ENCODE measurements at regions not wholly inside any gene's neighbourhood (a gene's known extent, or its start where the extent isn't known, plus 50 kb on each side); places are given as distances from the start of the nearest gene placed in this dataset.

- Mint-ChIP-seq H3K4me3 (ENCODE audit: unreplicated experiment) (no peak overlapping the region), H3K4me1 (ENCODE audit: low read depth) (no peaks in the 10 kb centered on the region), H3K9me3 (ENCODE audit: low read depth) (peaks cover 16% of the 10 kb centered on the region), H3K27ac (ENCODE audit: unreplicated experiment) (no peak overlapping the region), H3K36me3 (ENCODE audit: low read depth) (peaks cover 3% of the 10 kb centered on the region), H3K27me3 (ENCODE audit: low read depth) (no peaks in the 10 kb centered on the region)
- no peak for DNase-seq (ENCODE audit: low spot score)
- no peak for TF ChIP-seq CTCF (IDR thresholded peaks at IDR 0.05)
Observed at GRCh38 chr13:57946361-57946760, 314.8 kb downstream of the PCDH17 start.

- peaks cover 16% of the 10 kb centered on the region for H3K9me3 Mint-ChIP-seq (ENCODE audit: low read depth)
- TF ChIP-seq CTCF (IDR thresholded peaks at IDR 0.05) = no peak
- no peaks in the 10 kb centered on the region for H3K4me1 Mint-ChIP-seq (ENCODE audit: low read depth)
- H3K36me3 Mint-ChIP-seq (ENCODE audit: low read depth) = peaks cover 3% of the 10 kb centered on the region
- DNase-seq (ENCODE audit: low spot score) = no peak
- H3K4me3 Mint-ChIP-seq (ENCODE audit: unreplicated experiment) = no peak overlapping the region
- no peak overlapping the region for H3K27ac Mint-ChIP-seq (ENCODE audit: unreplicated experiment)
- no peaks in the 10 kb centered on the region for H3K27me3 Mint-ChIP-seq (ENCODE audit: low read depth)
Observed at GRCh38 chr13:57948884-57949283, 317.3 kb downstream of the PCDH17 start.

GRCh38 chr13:57969951-57970350, 338.4 kb downstream of the PCDH17 start:
- Mint-ChIP-seq H3K36me3 (ENCODE audit: low read depth) (peaks cover 1% of the 10 kb centered on the region), H3K4me3 (ENCODE audit: unreplicated experiment) (no peak overlapping the region), H3K4me1 (ENCODE audit: low read depth) (peaks cover 13% of the 10 kb centered on the region), H3K27ac (ENCODE audit: unreplicated experiment) (no peak overlapping the region), H3K27me3 (ENCODE audit: low read depth) (no peaks in the 10 kb centered on the region), H3K9me3 (ENCODE audit: low read depth) (peaks cover 10% of the 10 kb centered on the region)
- DNase-seq (ENCODE audit: low spot score) = no peak
- TF ChIP-seq CTCF (IDR thresholded peaks at IDR 0.05) = no peak

GRCh38 chr13:57970404-57970803, 338.9 kb downstream of the PCDH17 start:
- H3K9me3 Mint-ChIP-seq (ENCODE audit: low read depth) = peaks cover 10% of the 10 kb centered on the region
- no peak for DNase-seq (ENCODE audit: low spot score)
- H3K4me1 Mint-ChIP-seq (ENCODE audit: low read depth) = peaks cover 13% of the 10 kb centered on the region
- H3K27ac Mint-ChIP-seq (ENCODE audit: unreplicated experiment) = no peak overlapping the region
- TF ChIP-seq CTCF (IDR thresholded peaks at IDR 0.05) = no peak
- no peaks in the 10 kb centered on the region for H3K27me3 Mint-ChIP-seq (ENCODE audit: low read depth)
- no peak overlapping the region for H3K4me3 Mint-ChIP-seq (ENCODE audit: unreplicated experiment)
- H3K36me3 Mint-ChIP-seq (ENCODE audit: low read depth) = peaks cover 1% of the 10 kb centered on the region

GRCh38 chr13:57982782-57983181, 351.2 kb downstream of the PCDH17 start:
- Mint-ChIP-seq H3K27ac (ENCODE audit: unreplicated experiment) (no peak overlapping the region), H3K36me3 (ENCODE audit: low read depth) (no peaks in the 10 kb centered on the region), H3K4me3 (ENCODE audit: unreplicated experiment) (no peak overlapping the region), H3K9me3 (ENCODE audit: low read depth) (peaks cover 6% of the 10 kb centered on the region), H3K27me3 (ENCODE audit: low read depth) (no peaks in the 10 kb centered on the region), H3K4me1 (ENCODE audit: low read depth) (no peaks in the 10 kb centered on the region)
- TF ChIP-seq CTCF (IDR thresholded peaks at IDR 0.05) = no peak
- no peak for DNase-seq (ENCODE audit: low spot score)
